ENCODE measurements at regions not wholly inside any gene's neighbourhood (a gene's known extent, or its start where the extent isn't known, plus 50 kb on each side); places are given as distances from the start of the nearest gene placed in this dataset.
A peak's percentile ranks its signal among the peaks of the same experiment; 100 is the strongest.

GRCh38 chr12:114479831-114480230, 73.9 kb upstream of the TBX5 start:
- dilution Hi-C loops (cut with MboI; ENCODE audit: extremely low pct_ligation_motif_present, low sequenced_read_pairs) = loop anchor here (25.0 kb wide), 1 partner anchor 468 kb away; no protein-coding TSS in a partner anchor
- Histone ChIP-seq H3K9ac (replicated peaks; ENCODE audit: extremely low read depth, insufficient read depth, low read length) (no peak overlapping the region), H3K9me3 (replicated peaks; ENCODE audit: control insufficient read depth, insufficient read depth, low read length) (no peaks in the 10 kb centered on the region), H3K4me3 (replicated peaks in 1 of 3; ENCODE audit: insufficient read depth in 1 of 3, low read depth in 1 of 3, low read length in 3 of 3) (no peak overlapping the region), H3K79me2 (ENCODE audit: control insufficient read depth, insufficient read depth, low read length) (no peaks in the 10 kb centered on the region), H3K36me3 (ENCODE audit: control insufficient read depth in 2 of 2, extremely low read depth in 1 of 2, insufficient read depth in 2 of 2, low read length in 2 of 2) (no peaks in the 10 kb centered on the region), H3K27ac (ENCODE audit: insufficient read depth, low read depth, low read length) (no peak overlapping the region), H3K4me1 (ENCODE audit: control insufficient read depth, extremely low read depth, insufficient read depth, low read length) (no peaks in the 10 kb centered on the region), H2AFZ (ENCODE audit: low read depth, low read length) (no peak overlapping the region), H3K27me3 (ENCODE audit: control insufficient read depth in 2 of 2, insufficient read depth in 2 of 2, low read length in 2 of 2) (peaks cover 12 to 25% of the 10 kb centered on the region in 2 experiments), H3K9me1 (replicated peaks; ENCODE audit: control insufficient read depth, extremely low read depth, insufficient read depth, low read length) (no peaks in the 10 kb centered on the region), H3K4me2 (ENCODE audit: insufficient read depth, low read length) (no peak overlapping the region), H4K20me1 (replicated peaks; ENCODE audit: control insufficient read depth, extremely low read depth, insufficient read depth, low read length) (no peaks in the 10 kb centered on the region)
- POLR2A ChIA-PET = no interaction called here
- no peak for DNase-seq (ENCODE audit: low read depth, low spot score)
- FAIRE-seq = no peak
- intact Hi-C loops (cut with micrococcal nuclease) = no loop called here
- BruUV-seq (replicated peaks) = no TSS peak
- TF ChIP-seq EZH2 (IDR thresholded peaks at IDR 0.05; ENCODE audit: borderline replicate concordance, low read depth, low read length, severe bottlenecking) (peak; percentile 7), MAX (IDR thresholded peaks at IDR 0.05; ENCODE audit: insufficient read depth, insufficient read length) (no peak)
- CTCF ChIA-PET = interaction anchor here (1.5 kb wide), 1 partner anchor 29 kb away, joined by 7 read pairs; no protein-coding TSS in a partner anchor

- Histone ChIP-seq H3K27ac (ENCODE audit: insufficient read depth, low read depth, low read length) (no peak overlapping the region), H3K9me3 (replicated peaks; ENCODE audit: control insufficient read depth, insufficient read depth, low read length) (no peaks in the 10 kb centered on the region), H3K4me2 (ENCODE audit: insufficient read depth, low read length) (no peak overlapping the region), H3K9ac (replicated peaks; ENCODE audit: extremely low read depth, insufficient read depth, low read length) (no peak overlapping the region), H2AFZ (ENCODE audit: low read depth, low read length) (no peak overlapping the region), H3K36me3 (ENCODE audit: control insufficient read depth in 2 of 2, extremely low read depth in 1 of 2, insufficient read depth in 2 of 2, low read length in 2 of 2) (no peaks in the 10 kb centered on the region), H3K79me2 (ENCODE audit: control insufficient read depth, insufficient read depth, low read length) (no peaks in the 10 kb centered on the region), H3K4me1 (ENCODE audit: control insufficient read depth, extremely low read depth, insufficient read depth, low read length) (no peaks in the 10 kb centered on the region), H3K27me3 (ENCODE audit: control insufficient read depth in 2 of 2, insufficient read depth in 2 of 2, low read length in 2 of 2) (peaks cover 12 to 25% of the 10 kb centered on the region in 2 experiments), H4K20me1 (replicated peaks; ENCODE audit: control insufficient read depth, extremely low read depth, insufficient read depth, low read length) (no peaks in the 10 kb centered on the region), H3K4me3 (replicated peaks in 1 of 3; ENCODE audit: insufficient read depth in 1 of 3, low read depth in 1 of 3, low read length in 3 of 3) (no peak overlapping the region), H3K9me1 (replicated peaks; ENCODE audit: control insufficient read depth, extremely low read depth, insufficient read depth, low read length) (no peaks in the 10 kb centered on the region)
- ChIA-PET POLR2A (no interaction called here), CTCF (interaction anchor here (0.6 to 1.6 kb wide), 3 partner anchors 30 to 1145 kb away, joined by 3 to 7 read pairs (median 3); no protein-coding TSS in a partner anchor)
- BruUV-seq (replicated peaks) = no TSS peak
- intact Hi-C loops (cut with micrococcal nuclease) = no loop called here
- TF ChIP-seq POLR2A (IDR thresholded peaks at IDR 0.05; ENCODE audit: low read depth, low read length) (no peak), MYC (IDR thresholded peaks at IDR 0.05; ENCODE audit: low read depth, low read length) (no peak), FOS (IDR thresholded peaks at IDR 0.05; ENCODE audit: borderline replicate concordance, insufficient read depth, low read length) (no peak), JUN (IDR thresholded peaks at IDR 0.05; ENCODE audit: borderline replicate concordance, insufficient read depth, insufficient read length, low read depth) (no peak), GATA2 (IDR thresholded peaks at IDR 0.05; ENCODE audit: insufficient read depth, insufficient read length, low read depth, low read length) (no peak), EZH2 (IDR thresholded peaks at IDR 0.05; ENCODE audit: borderline replicate concordance, low read depth, low read length, severe bottlenecking) (no peak), POLR2AphosphoS5 (IDR thresholded peaks at IDR 0.05; ENCODE audit: insufficient read depth, low read depth, low read length) (no peak), MAX (IDR thresholded peaks at IDR 0.05; ENCODE audit: insufficient read depth, insufficient read length) (no peak), CTCF (IDR thresholded peaks at IDR 0.05; ENCODE audit: extremely low read depth in 1 of 2, insufficient read depth in 1 of 2, low read depth in 1 of 2, low read length in 2 of 2) (no peak)
- dilution Hi-C loops (cut with MboI; ENCODE audit: extremely low pct_ligation_motif_present, low sequenced_read_pairs) = loop anchor here (25.0 kb wide), 1 partner anchor 467 kb away; no protein-coding TSS in a partner anchor
- FAIRE-seq = no peak
- DNase-seq (ENCODE audit: low read depth, low spot score) = no peak
These were observed 72.9 kb upstream of the TBX5 start for GRCh38 chr12:114478865-114479264.
